ENCODE measurements at regions not wholly inside any gene's neighbourhood (a gene's known extent, or its start where the extent isn't known, plus 50 kb on each side); places are given as distances from the start of the nearest gene placed in this dataset.

GRCh38 chr22:22151308-22151707 lies 93.3 kb upstream of the VPREB1 start:
- TF ChIP-seq, protein P1, sequence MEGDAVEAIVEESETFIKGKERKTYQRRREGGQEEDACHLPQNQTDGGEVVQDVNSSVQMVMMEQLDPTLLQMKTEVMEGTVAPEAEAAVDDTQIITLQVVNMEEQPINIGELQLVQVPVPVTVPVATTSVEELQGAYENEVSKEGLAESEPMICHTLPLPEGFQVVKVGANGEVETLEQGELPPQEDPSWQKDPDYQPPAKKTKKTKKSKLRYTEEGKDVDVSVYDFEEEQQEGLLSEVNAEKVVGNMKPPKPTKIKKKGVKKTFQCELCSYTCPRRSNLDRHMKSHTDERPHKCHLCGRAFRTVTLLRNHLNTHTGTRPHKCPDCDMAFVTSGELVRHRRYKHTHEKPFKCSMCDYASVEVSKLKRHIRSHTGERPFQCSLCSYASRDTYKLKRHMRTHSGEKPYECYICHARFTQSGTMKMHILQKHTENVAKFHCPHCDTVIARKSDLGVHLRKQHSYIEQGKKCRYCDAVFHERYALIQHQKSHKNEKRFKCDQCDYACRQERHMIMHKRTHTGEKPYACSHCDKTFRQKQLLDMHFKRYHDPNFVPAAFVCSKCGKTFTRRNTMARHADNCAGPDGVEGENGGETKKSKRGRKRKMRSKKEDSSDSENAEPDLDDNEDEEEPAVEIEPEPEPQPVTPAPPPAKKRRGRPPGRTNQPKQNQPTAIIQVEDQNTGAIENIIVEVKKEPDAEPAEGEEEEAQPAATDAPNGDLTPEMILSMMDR (IDR thresholded peaks at IDR 0.05; ENCODE audit: low read depth, low read length, missing input control): no peak
- TF ChIP-seq, protein P2, sequence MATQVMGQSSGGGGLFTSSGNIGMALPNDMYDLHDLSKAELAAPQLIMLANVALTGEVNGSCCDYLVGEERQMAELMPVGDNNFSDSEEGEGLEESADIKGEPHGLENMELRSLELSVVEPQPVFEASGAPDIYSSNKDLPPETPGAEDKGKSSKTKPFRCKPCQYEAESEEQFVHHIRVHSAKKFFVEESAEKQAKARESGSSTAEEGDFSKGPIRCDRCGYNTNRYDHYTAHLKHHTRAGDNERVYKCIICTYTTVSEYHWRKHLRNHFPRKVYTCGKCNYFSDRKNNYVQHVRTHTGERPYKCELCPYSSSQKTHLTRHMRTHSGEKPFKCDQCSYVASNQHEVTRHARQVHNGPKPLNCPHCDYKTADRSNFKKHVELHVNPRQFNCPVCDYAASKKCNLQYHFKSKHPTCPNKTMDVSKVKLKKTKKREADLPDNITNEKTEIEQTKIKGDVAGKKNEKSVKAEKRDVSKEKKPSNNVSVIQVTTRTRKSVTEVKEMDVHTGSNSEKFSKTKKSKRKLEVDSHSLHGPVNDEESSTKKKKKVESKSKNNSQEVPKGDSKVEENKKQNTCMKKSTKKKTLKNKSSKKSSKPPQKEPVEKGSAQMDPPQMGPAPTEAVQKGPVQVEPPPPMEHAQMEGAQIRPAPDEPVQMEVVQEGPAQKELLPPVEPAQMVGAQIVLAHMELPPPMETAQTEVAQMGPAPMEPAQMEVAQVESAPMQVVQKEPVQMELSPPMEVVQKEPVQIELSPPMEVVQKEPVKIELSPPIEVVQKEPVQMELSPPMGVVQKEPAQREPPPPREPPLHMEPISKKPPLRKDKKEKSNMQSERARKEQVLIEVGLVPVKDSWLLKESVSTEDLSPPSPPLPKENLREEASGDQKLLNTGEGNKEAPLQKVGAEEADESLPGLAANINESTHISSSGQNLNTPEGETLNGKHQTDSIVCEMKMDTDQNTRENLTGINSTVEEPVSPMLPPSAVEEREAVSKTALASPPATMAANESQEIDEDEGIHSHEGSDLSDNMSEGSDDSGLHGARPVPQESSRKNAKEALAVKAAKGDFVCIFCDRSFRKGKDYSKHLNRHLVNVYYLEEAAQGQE (IDR thresholded peaks at IDR 0.05): no peak
- TF ChIP-seq RAD21 (IDR thresholded peaks at IDR 0.05) (no peak), YY1 (IDR thresholded peaks at IDR 0.05) (no peak), SP1 (IDR thresholded peaks at IDR 0.05) (no peak), NR2F2 (IDR thresholded peaks at IDR 0.05) (no peak), GABPA (IDR thresholded peaks at IDR 0.05 in 1 of 2, conservative IDR thresholded peaks at IDR 0.05 in 1 of 2) (no peak), RXRA (IDR thresholded peaks at IDR 0.05) (no peak), HNF4G (IDR thresholded peaks at IDR 0.05) (no peak), JUND (IDR thresholded peaks at IDR 0.05) (no peak), FOXA1 (IDR thresholded peaks at IDR 0.05) (no peak), TAF1 (conservative IDR thresholded peaks at IDR 0.05) (no peak)
- TF ChIP-seq, protein P3, sequence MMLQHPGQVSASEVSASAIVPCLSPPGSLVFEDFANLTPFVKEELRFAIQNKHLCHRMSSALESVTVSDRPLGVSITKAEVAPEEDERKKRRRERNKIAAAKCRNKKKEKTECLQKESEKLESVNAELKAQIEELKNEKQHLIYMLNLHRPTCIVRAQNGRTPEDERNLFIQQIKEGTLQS (IDR thresholded peaks at IDR 0.05): no peak
- TF ChIP-seq, protein P4, sequence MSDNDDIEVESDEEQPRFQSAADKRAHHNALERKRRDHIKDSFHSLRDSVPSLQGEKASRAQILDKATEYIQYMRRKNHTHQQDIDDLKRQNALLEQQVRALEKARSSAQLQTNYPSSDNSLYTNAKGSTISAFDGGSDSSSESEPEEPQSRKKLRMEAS (IDR thresholded peaks at IDR 0.05): no peak
